ENCODE measurements at regions not wholly inside any gene's neighbourhood (a gene's known extent, or its start where the extent isn't known, plus 50 kb on each side); places are given as distances from the start of the nearest gene placed in this dataset.

- TF ChIP-seq CEBPB (IDR thresholded peaks at IDR 0.05; ENCODE audit: low read depth): no peak
- TF ChIP-seq, protein P1, sequence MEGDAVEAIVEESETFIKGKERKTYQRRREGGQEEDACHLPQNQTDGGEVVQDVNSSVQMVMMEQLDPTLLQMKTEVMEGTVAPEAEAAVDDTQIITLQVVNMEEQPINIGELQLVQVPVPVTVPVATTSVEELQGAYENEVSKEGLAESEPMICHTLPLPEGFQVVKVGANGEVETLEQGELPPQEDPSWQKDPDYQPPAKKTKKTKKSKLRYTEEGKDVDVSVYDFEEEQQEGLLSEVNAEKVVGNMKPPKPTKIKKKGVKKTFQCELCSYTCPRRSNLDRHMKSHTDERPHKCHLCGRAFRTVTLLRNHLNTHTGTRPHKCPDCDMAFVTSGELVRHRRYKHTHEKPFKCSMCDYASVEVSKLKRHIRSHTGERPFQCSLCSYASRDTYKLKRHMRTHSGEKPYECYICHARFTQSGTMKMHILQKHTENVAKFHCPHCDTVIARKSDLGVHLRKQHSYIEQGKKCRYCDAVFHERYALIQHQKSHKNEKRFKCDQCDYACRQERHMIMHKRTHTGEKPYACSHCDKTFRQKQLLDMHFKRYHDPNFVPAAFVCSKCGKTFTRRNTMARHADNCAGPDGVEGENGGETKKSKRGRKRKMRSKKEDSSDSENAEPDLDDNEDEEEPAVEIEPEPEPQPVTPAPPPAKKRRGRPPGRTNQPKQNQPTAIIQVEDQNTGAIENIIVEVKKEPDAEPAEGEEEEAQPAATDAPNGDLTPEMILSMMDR (IDR thresholded peaks at IDR 0.05 in 2 of 3, conservative IDR thresholded peaks at IDR 0.05 in 1 of 3; ENCODE audit: borderline replicate concordance in 1 of 3, insufficient read depth in 1 of 3, low read depth in 2 of 3, low read length in 2 of 3): no peak
- no peak for TF ChIP-seq POLR2A (IDR thresholded peaks at IDR 0.05; ENCODE audit: borderline replicate concordance, extremely low read depth, insufficient read depth, insufficient read length)
- no peak for TF ChIP-seq MAX (IDR thresholded peaks at IDR 0.05)
- no peak for TF ChIP-seq ZFX (IDR thresholded peaks at IDR 0.05)
- no peak for TF ChIP-seq REST (IDR thresholded peaks at IDR 0.05; ENCODE audit: low read depth)
- TF ChIP-seq ZNF274 (IDR thresholded peaks at IDR 0.05; ENCODE audit: low read depth, low read length): no peak
- no peak for TF ChIP-seq POLR2AphosphoS5 (IDR thresholded peaks at IDR 0.05; ENCODE audit: low read depth, low read length)
- no peak for TF ChIP-seq TCF7L2 (IDR thresholded peaks at IDR 0.05; ENCODE audit: borderline replicate concordance, extremely low read depth, insufficient read depth, insufficient read length)
- no peak for TF ChIP-seq SIN3A (IDR thresholded peaks at IDR 0.05; ENCODE audit: low read depth)
- no peak for TF ChIP-seq ZBTB33 (IDR thresholded peaks at IDR 0.05; ENCODE audit: extremely low read depth, insufficient replicate concordance, low read length)
- TF ChIP-seq YY1 (IDR thresholded peaks at IDR 0.05; ENCODE audit: extremely low read depth, insufficient replicate concordance, low read depth, low read length): no peak
- TF ChIP-seq EZH2 (IDR thresholded peaks at IDR 0.05): no peak
Observed at GRCh38 chr4:122517345-122517744, 60.8 kb upstream of the IL2 start.
